Esophagus muscularis mucosa (tissue), 4 donors: ENCODE measurements at regions not wholly inside any gene's neighbourhood (a gene's known extent, or its start where the extent isn't known, plus 50 kb on each side); places are given as distances from the start of the nearest gene placed in this dataset.

Experiments
- DNase-seq: peaks from one replicate; pipeline ENCODE4 v3.0.0-alpha.2; 2017; ENCODE audit errors: extremely low spot score
- H3K27ac ChIP-seq, 4 donors: fragments of 200-600 bp; sonication (generic); replicated peaks in 1 of 4; 1 replicate in 3 of 4; 2 replicates in 1 of 4; pipeline ENCODE4 v1.5.1; 2016 to 2019; ENCODE audit warnings: mild to moderate bottlenecking in 1 of 4
- H3K27me3 ChIP-seq, 4 donors: fragments of 200-600 bp; sonication (generic); one replicate each; pipeline versions ENCODE4 v1.5.1 to v1.6.0; 2016 to 2019
- H3K36me3 ChIP-seq, 4 donors: fragments of 200-600 bp; sonication (generic); one replicate each; pipeline ENCODE4 v1.5.1; 2016 to 2019
- H3K4me1 ChIP-seq, 4 donors: fragments of 200-600 bp; sonication (generic); one replicate each; pipeline ENCODE4 v1.5.1; 2016 to 2019
- H3K4me3 ChIP-seq, 4 donors: fragments of 200-600 bp; sonication (generic); 1 replicate in 2 of 4; 2 replicates in 2 of 4; pipeline ENCODE4 v1.5.1; 2016 to 2019; ENCODE audit warnings: mild to moderate bottlenecking in 4 of 4, moderate library complexity in 1 of 4
- H3K9me3 ChIP-seq, 4 donors: fragments of 200-600 bp; sonication (generic); 1 replicate in 3 of 4; 2 replicates in 1 of 4; pipeline ENCODE4 v1.5.1; 2016 to 2019
- EP300 ChIP-seq: sonication (generic); formaldehyde crosslinking; IDR thresholded peaks from one replicate; pipeline ENCODE4 v1.6.1; 2017; ENCODE audit warnings: antibody characterized with exemption
- POLR2A ChIP-seq: fragments of 450-650 bp; IDR thresholded peaks from one replicate; pipeline ENCODE4 v1.6.1; 2017; ENCODE audit warnings: antibody characterized with exemption, moderate library complexity, mild to moderate bottlenecking, low read depth
- POLR2AphosphoS5 ChIP-seq, 2 donors: sonication (generic); formaldehyde crosslinking; IDR thresholded peaks; one replicate each; pipeline ENCODE4 v1.6.1; 2017; ENCODE audit warnings: antibody characterized with exemption in 2 of 2
- WGBS: methylation state at CpG from one replicate; pipeline ENCODE4 v1.1.5; 2018; 5-methylcytosine and 5-hydroxymethylcytosine counted together
- intact Hi-C: fragments of 100-400 bp; cut with DNase I; formaldehyde crosslinking; loops from one replicate; pipeline ENCODE4 v1.15.1; 2023
- TF ChIP-seq, protein P1 (sequence below), 3 experiments: fragments of 200-600 bp in 2 of 3; fragments of 450-650 bp in 1 of 3; sonication (generic) in 2 of 3; IDR thresholded peaks; one replicate each; pipeline ENCODE4 v1.5.1; 2017 to 2019; ENCODE audit warnings: antibody characterized with exemption in 3 of 3, mild to moderate bottlenecking in 2 of 3, moderate library complexity in 1 of 3

GRCh38 chr7:15947754-15948153, 261.3 kb upstream of the MEOX2 start:
- intact Hi-C loops: no loop called here
- TF ChIP-seq POLR2A: no peak
- no peak for TF ChIP-seq POLR2AphosphoS5 (IDR thresholded peaks at IDR 0.05)
- no peak for TF ChIP-seq EP300
- TF ChIP-seq, protein P1, sequence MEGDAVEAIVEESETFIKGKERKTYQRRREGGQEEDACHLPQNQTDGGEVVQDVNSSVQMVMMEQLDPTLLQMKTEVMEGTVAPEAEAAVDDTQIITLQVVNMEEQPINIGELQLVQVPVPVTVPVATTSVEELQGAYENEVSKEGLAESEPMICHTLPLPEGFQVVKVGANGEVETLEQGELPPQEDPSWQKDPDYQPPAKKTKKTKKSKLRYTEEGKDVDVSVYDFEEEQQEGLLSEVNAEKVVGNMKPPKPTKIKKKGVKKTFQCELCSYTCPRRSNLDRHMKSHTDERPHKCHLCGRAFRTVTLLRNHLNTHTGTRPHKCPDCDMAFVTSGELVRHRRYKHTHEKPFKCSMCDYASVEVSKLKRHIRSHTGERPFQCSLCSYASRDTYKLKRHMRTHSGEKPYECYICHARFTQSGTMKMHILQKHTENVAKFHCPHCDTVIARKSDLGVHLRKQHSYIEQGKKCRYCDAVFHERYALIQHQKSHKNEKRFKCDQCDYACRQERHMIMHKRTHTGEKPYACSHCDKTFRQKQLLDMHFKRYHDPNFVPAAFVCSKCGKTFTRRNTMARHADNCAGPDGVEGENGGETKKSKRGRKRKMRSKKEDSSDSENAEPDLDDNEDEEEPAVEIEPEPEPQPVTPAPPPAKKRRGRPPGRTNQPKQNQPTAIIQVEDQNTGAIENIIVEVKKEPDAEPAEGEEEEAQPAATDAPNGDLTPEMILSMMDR (IDR thresholded peaks at IDR 0.05): no peak
- H3K4me1 ChIP-seq: no peaks in the 10 kb centered on the region

GRCh38 chr7:15938115-15938514, 251.6 kb upstream of the MEOX2 start:
- no peaks in the 10 kb centered on the region for H3K27me3 ChIP-seq
- no peaks in the 10 kb centered on the region for H3K36me3 ChIP-seq
- no peak for DNase-seq
- intact Hi-C loops: no loop called here
- peaks cover 0 to 30% (median 18%) of the 10 kb centered on the region in 4 donors for H3K4me1 ChIP-seq
- no peaks in the 10 kb centered on the region for H3K9me3 ChIP-seq
- no peak for TF ChIP-seq EP300
- no peak overlapping the region for H3K4me3 ChIP-seq
- peak overlapping the region in 2 of 4 donors; percentile 4 to 40 for H3K27ac ChIP-seq

More at GRCh38 chr7:15947754-15948153, 261.3 kb upstream of the MEOX2 start:
- Histone ChIP-seq H3K27ac (no peak overlapping the region), H3K27me3 (no peaks in the 10 kb centered on the region), H3K4me3 (no peak overlapping the region), H3K36me3 (no peaks in the 10 kb centered on the region), H3K9me3 (no peaks in the 10 kb centered on the region)
- 72% methylated on average over 2 of the region's 2 CpGs for WGBS
- no peak for DNase-seq

- DNase-seq: no peak
- peaks cover 0 to 30% (median 18%) of the 10 kb centered on the region in 4 donors for H3K4me1 ChIP-seq
- intact Hi-C loops: no loop called here
- H3K4me3 ChIP-seq: no peak overlapping the region
- no peaks in the 10 kb centered on the region for H3K36me3 ChIP-seq
- H3K27ac ChIP-seq: peak overlapping the region in 3 of 4 donors; percentile 14 to 56 (median 52)
- no peaks in the 10 kb centered on the region for H3K27me3 ChIP-seq
- TF ChIP-seq EP300: no peak
- TF ChIP-seq POLR2A: no peak
- TF ChIP-seq, protein P1 (IDR thresholded peaks at IDR 0.05): no peak
- TF ChIP-seq POLR2AphosphoS5 (IDR thresholded peaks at IDR 0.05): no peak
- no peaks in the 10 kb centered on the region for H3K9me3 ChIP-seq
Observed at GRCh38 chr7:15937571-15937970, 251.1 kb upstream of the MEOX2 start.

DNA sequence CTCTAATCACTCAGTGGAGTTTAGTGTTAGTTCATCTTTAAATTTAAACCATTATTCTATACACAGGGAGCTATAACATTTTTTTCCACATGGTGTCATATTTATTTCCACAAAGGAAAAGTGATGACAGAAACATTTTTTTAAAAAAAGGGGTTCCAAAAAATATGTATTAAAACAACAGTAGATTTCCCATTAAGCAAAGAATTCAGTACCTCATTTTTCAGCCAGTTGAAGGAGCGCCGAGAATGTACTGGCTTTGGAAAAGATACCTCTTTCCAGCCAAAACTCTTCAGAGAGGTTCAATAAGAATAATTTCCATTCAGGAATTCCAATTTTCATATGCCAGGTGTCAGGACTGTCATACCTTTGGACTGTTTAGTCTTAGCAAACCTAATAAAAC, 250.5 kb upstream of the MEOX2 start:
- TF ChIP-seq EP300 (no peak), POLR2AphosphoS5 (IDR thresholded peaks at IDR 0.05) (no peak), POLR2A (no peak)
- TF ChIP-seq, protein P1 (IDR thresholded peaks at IDR 0.05): no peak
- Histone ChIP-seq H3K36me3 (no peaks in the 10 kb centered on the region), H3K27ac (peak overlapping the region; percentile 14 to 56 (median 40)), H3K9me3 (no peaks in the 10 kb centered on the region), H3K27me3 (no peaks in the 10 kb centered on the region), H3K4me3 (no peak overlapping the region), H3K4me1 (peaks cover 0 to 30% (median 18%) of the 10 kb centered on the region in 4 donors)
- intact Hi-C loops: no loop called here
- 29% methylated on average over 2 of the region's 2 CpGs for WGBS
- DNase-seq: no peak

- no peak overlapping the region for H3K4me3 ChIP-seq
- 70% methylated on average over 1 of the region's 1 CpG for WGBS
- H3K27me3 ChIP-seq: no peaks in the 10 kb centered on the region
- intact Hi-C loops: no loop called here
- H3K27ac ChIP-seq: no peak overlapping the region
- peaks cover 0 to 23% (median 17%) of the 10 kb centered on the region in 4 donors for H3K4me1 ChIP-seq
- no peak for DNase-seq
- H3K36me3 ChIP-seq: no peaks in the 10 kb centered on the region
- peaks cover 0 to 6% (median under 1%) of the 10 kb centered on the region in 4 donors for H3K9me3 ChIP-seq
- TF ChIP-seq POLR2A: no peak
- TF ChIP-seq POLR2AphosphoS5 (IDR thresholded peaks at IDR 0.05): no peak
- TF ChIP-seq, protein P1 (IDR thresholded peaks at IDR 0.05): no peak
- TF ChIP-seq EP300: no peak
Observed at GRCh38 chr7:15932318-15932717, 245.8 kb upstream of the MEOX2 start.
